H1 (cell line): ENCODE measurements at regions not wholly inside any gene's neighbourhood (a gene's known extent, or its start where the extent isn't known, plus 50 kb on each side); places are given as distances from the start of the nearest gene placed in this dataset.

Experiments used
- HDAC2 ChIP-seq, 2 experiments: fragments of 300-600 bp in 1 of 2; sonication (generic) in 1 of 2; IDR thresholded peaks; 2 replicates each; pipeline ENCODE4 v1.6.1; 2011 to 2012; ENCODE audit warnings: low read depth in 2 of 2, low read length in 2 of 2, mild to moderate bottlenecking in 2 of 2, moderate library complexity in 2 of 2, borderline replicate concordance in 1 of 2, inconsistent platforms in 1 of 2
- KDM4A ChIP-seq: IDR thresholded peaks from one replicate; pipeline ENCODE4 v1.7.1; 2012; ENCODE audit warnings: low read depth, mild to moderate bottlenecking, moderate library complexity, low read length, inconsistent platforms; ENCODE audit not compliant: severe bottlenecking
- TF ChIP-seq, protein P1 (sequence below): IDR thresholded peaks from 2 replicates; pipeline ENCODE4 v1.6.1; 2011; ENCODE audit warnings: low read length, improper control_type of control experiment

DNA sequence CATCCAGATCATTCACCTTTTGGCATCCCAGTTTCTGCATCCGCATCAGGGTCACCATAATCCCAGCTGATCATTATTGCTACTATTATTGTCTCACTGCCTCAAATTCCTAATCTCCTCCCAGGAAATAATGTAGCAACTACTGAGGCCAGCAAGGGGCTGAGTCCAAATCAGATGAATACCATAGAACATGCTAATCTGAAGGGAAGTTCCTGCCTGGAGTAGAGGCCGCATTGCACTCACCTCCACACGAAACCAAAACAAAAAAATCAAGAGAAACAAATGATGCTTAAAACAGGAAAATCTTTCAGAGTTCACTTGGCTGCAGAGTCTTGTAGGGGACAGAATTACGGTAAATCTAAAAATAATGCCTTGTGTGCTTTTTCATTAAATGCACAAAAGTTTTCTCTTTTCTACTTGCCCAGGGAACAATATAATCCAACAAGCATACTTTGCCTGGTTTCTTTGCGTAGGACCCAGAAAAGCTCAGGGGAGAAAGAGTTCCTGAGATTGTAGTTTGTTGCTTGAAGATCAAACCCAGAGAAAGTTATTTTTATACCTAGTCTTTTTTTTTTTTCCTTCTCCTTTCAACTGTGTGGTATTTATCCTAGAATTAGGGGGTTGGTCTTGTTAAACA lies 87.7 kb upstream of the KLF4 start (continued):
- TF ChIP-seq KDM4A, result no peak
- no peak for TF ChIP-seq HDAC2 (IDR thresholded peaks at IDR 0.05; ENCODE audit: borderline replicate concordance in 1 of 2, low read depth in 2 of 2, low read length in 2 of 2)
- TF ChIP-seq, protein P1, sequence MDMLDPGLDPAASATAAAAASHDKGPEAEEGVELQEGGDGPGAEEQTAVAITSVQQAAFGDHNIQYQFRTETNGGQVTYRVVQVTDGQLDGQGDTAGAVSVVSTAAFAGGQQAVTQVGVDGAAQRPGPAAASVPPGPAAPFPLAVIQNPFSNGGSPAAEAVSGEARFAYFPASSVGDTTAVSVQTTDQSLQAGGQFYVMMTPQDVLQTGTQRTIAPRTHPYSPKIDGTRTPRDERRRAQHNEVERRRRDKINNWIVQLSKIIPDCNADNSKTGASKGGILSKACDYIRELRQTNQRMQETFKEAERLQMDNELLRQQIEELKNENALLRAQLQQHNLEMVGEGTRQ, result no peak
